ACC112 (cell line): ENCODE measurements at regions not wholly inside any gene's neighbourhood (a gene's known extent, or its start where the extent isn't known, plus 50 kb on each side); places are given as distances from the start of the nearest gene placed in this dataset.
A peak's percentile ranks its signal among the peaks of the same experiment; 100 is the strongest.

Source experiments
- H2AFZ ChIP-seq: fragments of 200-600 bp; sonication (generic); one replicate; pipeline ENCODE4 v1.6.0; 2017; ENCODE audit warnings: antibody characterized with exemption, low read length; ENCODE audit not compliant: unreplicated experiment
- H3K27ac ChIP-seq: fragments of 200-600 bp; sonication (generic); 2 replicates; pipeline ENCODE4 v1.5.1; 2014; ENCODE audit warnings: low read depth, mild to moderate bottlenecking, antibody characterized with exemption, low read length, moderate library complexity
- H3K27me3 ChIP-seq: fragments of 200-600 bp; sonication (generic); 2 replicates; pipeline ENCODE4 v1.6.1; 2014; ENCODE audit warnings: mild to moderate bottlenecking, antibody characterized with exemption, low read length, moderate library complexity, mixed read lengths; ENCODE audit not compliant: insufficient read depth
- H3K36me3 ChIP-seq: fragments of 200-600 bp; sonication (generic); 2 replicates; pipeline ENCODE4 v1.6.1; 2016; ENCODE audit warnings: mild to moderate bottlenecking, antibody characterized with exemption, low read length, moderate library complexity, mixed read lengths; ENCODE audit not compliant: insufficient read depth
- H3K4me1 ChIP-seq: fragments of 200-600 bp; sonication (generic); one replicate; pipeline ENCODE4 v1.6.1; 2016; ENCODE audit warnings: low read length, mixed read lengths; ENCODE audit not compliant: insufficient read depth, unreplicated experiment, control insufficient read depth
- H3K4me3 ChIP-seq: fragments of 200-600 bp; sonication (generic); 2 replicates; pipeline ENCODE4 v1.5.1; 2014; ENCODE audit warnings: mild to moderate bottlenecking, low read depth, low read length
- H3K79me2 ChIP-seq: fragments of 200-600 bp; sonication (generic); one replicate; pipeline ENCODE4 v1.6.0; 2016; ENCODE audit warnings: low read length; ENCODE audit not compliant: control insufficient read depth, unreplicated experiment, insufficient read depth

- peak overlapping the region; percentile 76 for H3K27ac ChIP-seq
- peaks cover 20% of the 10 kb centered on the region for H3K4me1 ChIP-seq
- H3K79me2 ChIP-seq, result no peaks in the 10 kb centered on the region
- peak overlapping the region; percentile 77 for H2AFZ ChIP-seq
- no peaks in the 10 kb centered on the region for H3K36me3 ChIP-seq
- no peaks in the 10 kb centered on the region for H3K27me3 ChIP-seq
- peak overlapping the region; percentile 37 for H3K4me3 ChIP-seq
Observed at GRCh38 chr5:33300209-33300742, 140.5 kb upstream of the TARS1 start.

GRCh38 chr5:33303579-33304095 lies 137.1 kb upstream of the TARS1 start:
- no peak overlapping the region for H3K27ac ChIP-seq
- no peaks in the 10 kb centered on the region for H3K79me2 ChIP-seq

GRCh38 chr5:33304601-33305000 lies 136.2 kb upstream of the TARS1 start:
- H3K4me3 ChIP-seq, result no peak overlapping the region
- no peak overlapping the region for H2AFZ ChIP-seq
- H3K27me3 ChIP-seq, result no peaks in the 10 kb centered on the region
- H3K36me3 ChIP-seq, result no peaks in the 10 kb centered on the region
- H3K4me1 ChIP-seq, result peaks cover 29% of the 10 kb centered on the region
- H3K79me2 ChIP-seq, result no peaks in the 10 kb centered on the region
- no peak overlapping the region for H3K27ac ChIP-seq

More at GRCh38 chr5:33303579-33304095, 137.1 kb upstream of the TARS1 start:
- Histone ChIP-seq H2AFZ (peak overlapping the region; percentile 29), H3K4me1 (peaks cover 29% of the 10 kb centered on the region), H3K4me3 (no peak overlapping the region), H3K36me3 (no peaks in the 10 kb centered on the region), H3K27me3 (no peaks in the 10 kb centered on the region)

- no peak overlapping the region for H3K4me3 ChIP-seq
- H2AFZ ChIP-seq, result no peak overlapping the region
- H3K36me3 ChIP-seq, result no peaks in the 10 kb centered on the region
- no peak overlapping the region for H3K27ac ChIP-seq
- peaks cover 29% of the 10 kb centered on the region for H3K4me1 ChIP-seq
- H3K79me2 ChIP-seq, result no peaks in the 10 kb centered on the region
- no peaks in the 10 kb centered on the region for H3K27me3 ChIP-seq
Observed at GRCh38 chr5:33305572-33305971, 135.2 kb upstream of the TARS1 start.

GRCh38 chr5:33306758-33307157 lies 134.0 kb upstream of the TARS1 start:
- H2AFZ ChIP-seq, result peak overlapping the region; percentile 14
- H3K27ac ChIP-seq, result no peak overlapping the region

GRCh38 chr5:33308586-33308985 lies 132.2 kb upstream of the TARS1 start:
- Histone ChIP-seq H3K36me3 (peaks cover 4% of the 10 kb centered on the region; the same call in 1 of the 2 replicates), H3K27me3 (no peaks in the 10 kb centered on the region), H3K27ac (no peak overlapping the region), H3K4me3 (no peak overlapping the region), H2AFZ (peak overlapping the region; percentile 83), H3K79me2 (no peaks in the 10 kb centered on the region), H3K4me1 (peaks cover 55% of the 10 kb centered on the region)

More at GRCh38 chr5:33306758-33307157, 134.0 kb upstream of the TARS1 start:
- Histone ChIP-seq H3K27me3 (no peaks in the 10 kb centered on the region), H3K4me1 (peaks cover 39% of the 10 kb centered on the region), H3K4me3 (no peak overlapping the region), H3K79me2 (no peaks in the 10 kb centered on the region), H3K36me3 (no peaks in the 10 kb centered on the region)

- Histone ChIP-seq H3K4me3 (no peak overlapping the region), H2AFZ (peak overlapping the region; percentile 83), H3K27ac (peak overlapping the region; percentile 38), H3K27me3 (no peaks in the 10 kb centered on the region), H3K36me3 (peaks cover 4% of the 10 kb centered on the region; the same call in 1 of the 2 replicates), H3K4me1 (peaks cover 60% of the 10 kb centered on the region), H3K79me2 (no peaks in the 10 kb centered on the region)
Observed at GRCh38 chr5:33309068-33309467, 131.7 kb upstream of the TARS1 start.

- Histone ChIP-seq H3K36me3 (peaks cover 4% of the 10 kb centered on the region; the same call in 1 of the 2 replicates), H3K27me3 (no peaks in the 10 kb centered on the region), H3K79me2 (no peaks in the 10 kb centered on the region), H3K4me3 (no peak overlapping the region), H3K27ac (peak overlapping the region; percentile 100), H2AFZ (peak overlapping the region; percentile 50), H3K4me1 (peaks cover 61% of the 10 kb centered on the region)
Observed at GRCh38 chr5:33309536-33310345, 131.0 kb upstream of the TARS1 start.

- Histone ChIP-seq H2AFZ (no peak overlapping the region), H3K27ac (peak overlapping the region; percentile 100), H3K79me2 (no peaks in the 10 kb centered on the region), H3K4me1 (peaks cover 68% of the 10 kb centered on the region), H3K27me3 (no peaks in the 10 kb centered on the region), H3K4me3 (no peak overlapping the region), H3K36me3 (peaks cover 4% of the 10 kb centered on the region; the same call in 1 of the 2 replicates)
Observed at GRCh38 chr5:33310451-33310850, 130.3 kb upstream of the TARS1 start.

GRCh38 chr5:33311893-33312292 lies 128.9 kb upstream of the TARS1 start:
- peak overlapping the region; percentile 0; the same call in 1 of the 2 replicates for H3K4me3 ChIP-seq
- H3K79me2 ChIP-seq, result no peaks in the 10 kb centered on the region
- H2AFZ ChIP-seq, result no peak overlapping the region
- peaks cover 4% of the 10 kb centered on the region; the same call in 1 of the 2 replicates for H3K36me3 ChIP-seq
- H3K4me1 ChIP-seq, result peaks cover 77% of the 10 kb centered on the region
- H3K27ac ChIP-seq, result peak overlapping the region; percentile 100
- H3K27me3 ChIP-seq, result no peaks in the 10 kb centered on the region
